ENCODE measurements at regions not wholly inside any gene's neighbourhood (a gene's known extent, or its start where the extent isn't known, plus 50 kb on each side); places are given as distances from the start of the nearest gene placed in this dataset.

DNA sequence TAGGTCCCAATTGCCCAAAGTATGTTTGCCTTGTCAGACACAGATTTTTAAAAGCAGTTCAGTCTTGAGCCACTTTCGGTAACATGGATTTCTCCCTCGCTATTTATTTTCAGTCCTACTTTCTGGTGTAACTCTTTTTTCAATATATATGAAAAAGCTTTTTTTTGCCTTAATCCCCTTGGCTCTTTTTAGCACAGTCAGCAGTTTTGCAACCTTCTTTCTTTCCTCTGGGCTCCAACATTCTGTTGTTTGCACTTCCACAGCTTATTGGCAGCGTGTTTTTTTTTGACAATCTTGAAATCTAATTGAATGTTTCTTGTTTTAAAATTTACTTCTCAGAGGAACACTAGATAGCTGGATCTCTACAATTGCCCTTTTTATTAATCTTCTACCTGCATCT, 429.3 kb upstream of the NBEA start:
- no peak for DNase-seq

DNA sequence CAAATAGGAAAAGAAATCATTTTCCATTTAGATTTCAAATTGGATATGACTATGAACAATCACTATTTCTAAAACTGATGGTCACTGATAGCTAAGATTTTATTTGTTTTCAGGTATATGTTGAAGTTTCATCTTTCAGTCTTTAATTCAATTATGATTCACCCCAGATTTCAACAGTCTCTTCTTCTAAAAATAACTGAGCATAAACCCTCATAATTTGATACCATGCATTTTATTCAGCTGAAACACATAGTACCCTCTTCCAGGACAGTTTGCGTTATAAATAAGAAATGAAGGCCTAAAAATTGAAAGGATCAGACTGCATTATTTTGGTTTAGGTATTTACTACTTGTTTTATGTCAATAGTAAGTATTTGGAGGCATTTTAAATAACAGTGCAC, 428.5 kb upstream of the NBEA start:
- no peak for DNase-seq

DNA sequence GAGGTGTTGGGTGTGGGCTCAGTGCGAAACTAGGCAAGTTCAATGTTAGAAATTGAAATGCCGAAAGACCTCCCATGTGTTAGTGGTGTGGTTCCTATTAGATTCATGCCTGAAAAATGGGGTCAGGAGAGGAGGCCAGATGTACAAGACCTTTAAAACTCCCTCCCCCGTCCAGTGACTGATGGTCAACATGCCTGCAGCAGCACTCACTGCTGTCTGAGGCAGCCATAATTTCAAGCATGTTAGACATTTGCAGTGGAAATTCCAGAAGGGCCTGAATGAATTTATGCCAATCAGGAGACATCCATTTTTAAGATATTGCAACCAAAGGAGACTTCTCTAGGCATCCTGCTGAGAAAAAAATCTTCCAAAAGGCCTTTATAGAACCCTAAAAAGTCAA, 426.9 kb upstream of the NBEA start:
- no peak for DNase-seq

DNA sequence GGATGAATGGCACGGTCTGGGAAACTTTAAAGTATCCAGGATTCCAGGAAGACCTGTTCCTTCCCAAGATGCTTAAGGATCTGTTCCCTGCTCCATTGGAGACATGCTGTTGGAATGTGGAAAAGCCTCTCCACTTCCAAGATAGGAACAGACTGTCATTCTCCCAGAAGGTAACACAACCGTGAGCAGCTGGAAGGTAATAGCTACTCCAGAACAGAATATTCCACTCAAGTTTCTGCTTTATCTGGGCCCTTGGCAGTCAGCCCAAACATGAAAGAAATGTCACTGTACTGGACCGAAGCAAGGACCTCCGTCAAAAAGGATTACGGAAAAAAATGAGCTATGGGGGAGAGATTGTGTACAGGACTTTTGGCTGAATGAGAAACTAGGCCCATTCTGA, 420.9 kb upstream of the NBEA start:
- no peak for DNase-seq

DNA sequence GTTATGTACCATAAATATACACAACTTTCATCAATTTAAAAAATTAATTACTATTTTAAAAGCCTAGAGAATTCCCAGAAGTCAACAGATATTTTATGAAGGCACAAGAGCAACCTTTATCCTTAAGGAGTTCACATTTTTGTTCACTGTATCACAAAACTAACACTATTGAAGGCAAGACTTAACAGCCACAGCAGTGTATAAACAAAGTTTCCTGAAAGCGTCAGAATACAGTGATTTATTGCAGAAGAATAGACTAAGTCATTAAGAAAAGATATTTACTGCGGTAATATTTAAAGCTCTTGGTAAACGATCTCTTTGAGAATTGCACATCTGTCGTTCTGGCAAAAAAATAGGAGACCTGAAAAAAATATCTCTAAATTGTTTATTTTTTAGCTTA, 419.3 kb upstream of the NBEA start:
- DNase-seq, result no peak

DNA sequence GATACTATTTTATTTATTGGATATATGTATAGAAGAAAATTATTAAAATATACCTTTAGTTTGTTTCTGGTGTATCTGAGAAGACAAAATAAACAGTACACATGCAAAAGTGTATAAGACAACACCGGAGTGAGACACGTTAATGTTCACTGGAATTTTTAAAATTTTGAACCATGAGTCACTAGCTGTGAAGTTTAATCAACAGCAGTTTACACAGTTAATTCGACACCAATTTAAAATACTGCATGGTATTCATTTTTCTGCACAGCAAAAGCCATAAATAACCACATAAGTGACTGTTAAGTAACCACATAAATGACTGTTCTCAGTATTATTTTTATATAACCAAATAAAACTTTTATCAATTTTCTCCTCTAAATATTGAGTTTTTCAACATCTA, 418.7 kb upstream of the NBEA start:
- DNase-seq, result no peak

DNA sequence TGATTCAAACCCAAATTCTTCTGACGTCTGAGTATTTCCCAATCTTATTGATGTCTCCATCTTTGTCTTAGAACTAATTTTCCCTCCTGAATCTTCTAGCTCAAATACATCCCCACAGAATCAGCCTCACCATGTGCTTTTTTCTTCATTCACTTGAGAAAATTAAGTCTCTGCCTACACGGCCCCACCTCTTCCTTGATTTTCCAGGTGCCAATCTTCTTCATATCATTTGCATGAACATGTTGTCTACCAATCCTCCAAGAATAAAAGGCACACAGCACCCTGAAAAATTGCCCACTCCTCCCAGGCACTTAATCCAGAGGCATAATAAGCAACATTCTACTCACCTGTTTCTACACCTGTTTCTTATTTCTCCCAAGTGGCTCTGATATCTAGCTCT, 408.1 kb upstream of the NBEA start:
- DNase-seq, result no peak

DNA sequence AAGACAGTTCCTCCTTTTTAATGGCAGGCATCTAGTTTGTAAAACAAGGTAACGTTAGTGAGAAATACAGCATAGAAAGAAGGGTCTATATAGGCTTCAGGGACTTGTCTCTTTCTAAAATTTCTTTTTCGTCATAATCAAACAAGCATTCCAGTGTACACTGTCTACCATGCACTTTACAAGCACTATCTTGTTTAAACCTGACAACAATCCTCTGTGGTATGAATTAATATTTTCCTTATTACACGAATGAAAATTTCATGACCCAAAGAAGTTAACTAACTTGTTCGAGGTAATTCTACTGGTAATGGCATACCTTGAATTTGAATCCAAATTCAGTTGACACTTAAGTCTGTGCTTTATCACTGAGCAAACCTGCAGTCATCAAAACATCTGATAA, 399.7 kb upstream of the NBEA start:
- DNase-seq, result no peak

DNA sequence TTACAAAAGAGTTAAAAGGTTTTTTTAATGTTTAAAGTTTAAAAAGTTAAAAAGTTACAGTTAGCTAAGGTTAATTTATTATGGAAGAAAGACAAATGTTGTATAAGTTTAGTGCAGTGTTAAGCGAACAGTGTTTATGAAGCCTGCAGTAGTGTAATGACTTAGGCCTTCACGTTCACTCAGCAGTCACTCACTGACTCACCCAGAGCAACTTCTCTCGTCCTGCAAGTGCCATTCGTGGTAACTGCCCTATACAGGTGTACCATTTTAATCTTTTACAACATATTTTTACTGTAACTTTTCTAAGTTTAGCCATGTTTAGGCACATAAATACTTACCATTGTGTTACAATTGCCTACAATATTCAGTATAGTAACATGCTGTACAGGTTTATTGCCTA, 398.2 kb upstream of the NBEA start:
- DNase-seq, result no peak

DNA sequence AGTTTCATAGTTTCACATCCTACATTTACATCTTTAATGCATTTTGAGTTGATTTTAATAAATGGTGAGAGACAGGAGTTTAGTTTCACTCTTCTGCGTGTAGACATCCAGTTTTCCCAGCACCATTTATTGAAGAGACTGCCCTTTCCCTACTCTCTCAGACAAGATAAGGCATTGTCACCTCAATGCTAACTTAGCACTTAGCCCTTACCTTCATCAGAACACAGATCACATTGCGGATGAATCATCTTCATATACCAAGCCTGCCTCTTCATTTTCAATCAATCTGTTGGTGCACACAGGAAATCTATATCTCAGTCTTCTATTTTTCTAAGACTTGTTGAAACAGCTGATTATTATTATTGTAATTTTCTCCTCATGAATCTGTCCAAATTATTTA, 396.6 kb upstream of the NBEA start:
- no peak for DNase-seq

DNA sequence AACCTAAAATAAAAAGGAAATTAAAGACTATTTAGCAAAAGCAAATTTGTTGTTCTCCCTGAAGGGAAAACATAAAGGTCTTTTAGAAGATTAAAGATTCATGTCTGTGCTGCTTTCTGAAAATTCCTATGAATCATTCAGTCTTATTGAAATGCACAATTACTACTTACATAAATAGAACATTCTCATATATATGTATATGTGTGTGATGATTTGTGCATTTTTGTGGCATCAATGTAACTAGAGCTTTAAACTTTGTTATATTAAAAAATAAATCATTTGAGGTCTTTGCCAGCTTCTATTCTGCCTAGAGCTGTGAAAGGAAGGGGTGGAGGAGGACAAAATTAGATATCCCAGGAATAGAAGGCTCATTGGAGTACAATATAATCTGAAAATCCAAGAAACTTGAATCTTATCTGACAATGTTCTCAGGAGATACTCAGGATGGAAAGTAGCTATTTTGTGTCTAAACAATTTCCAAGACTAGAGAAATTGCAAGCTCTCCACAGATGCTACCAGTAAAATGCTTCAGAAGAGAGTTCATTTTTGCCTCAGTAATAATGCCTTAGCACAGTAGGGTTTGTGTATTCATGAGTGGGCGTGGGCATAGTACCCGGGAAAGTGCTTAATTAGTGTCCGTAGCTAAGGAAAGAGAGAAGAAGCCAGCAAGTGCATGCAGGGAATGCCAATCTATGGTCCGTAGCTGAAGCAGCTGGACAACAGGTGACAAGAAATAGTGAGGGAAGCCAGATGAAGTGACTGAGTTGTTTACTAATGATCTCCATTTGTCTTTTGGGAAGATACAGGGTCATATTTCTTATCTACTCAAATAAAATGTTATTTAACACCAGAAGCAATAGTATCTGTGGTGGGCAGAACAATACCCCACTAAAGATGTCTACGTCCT, 395.5 kb upstream of the NBEA start:
- DNase-seq, result no peak

DNA sequence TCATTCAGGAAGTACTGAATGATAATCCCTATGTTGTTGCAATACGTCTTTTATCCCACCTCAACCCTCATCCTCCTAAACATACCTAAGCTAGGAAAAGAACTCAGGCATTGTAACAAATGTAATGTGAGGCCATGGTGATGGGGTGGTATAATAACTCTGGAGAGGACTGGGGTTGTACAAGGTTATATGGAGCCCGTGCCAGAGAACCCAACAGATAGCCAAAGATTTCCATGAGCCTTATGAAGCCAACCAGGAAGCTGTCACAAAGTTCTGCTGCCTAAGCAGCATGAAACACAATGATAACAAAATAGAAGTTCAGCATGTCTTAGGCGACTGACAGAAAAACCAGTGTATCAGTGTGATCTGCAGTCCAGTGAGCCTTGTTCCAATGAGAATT, 394.1 kb upstream of the NBEA start:
- DNase-seq, result no peak

DNA sequence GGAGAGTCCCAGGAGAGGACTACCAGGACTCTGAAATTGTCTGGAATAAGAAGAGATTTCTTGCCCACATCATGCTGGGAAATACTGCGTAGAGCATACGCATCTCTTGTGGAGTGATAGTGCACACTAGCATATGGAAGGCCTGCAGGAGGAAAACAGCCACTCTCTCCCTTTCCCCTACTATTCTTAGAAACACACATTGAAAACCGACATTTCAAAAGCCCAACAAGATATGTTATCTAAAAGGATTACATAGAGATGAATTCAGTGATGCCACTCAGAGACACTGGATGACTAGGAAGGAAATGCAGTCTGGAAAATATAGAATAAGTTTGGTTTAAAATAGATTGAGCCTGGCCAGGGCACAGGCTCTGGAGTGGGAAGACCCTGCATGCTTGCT, 388.7 kb upstream of the NBEA start:
- DNase-seq, result no peak

DNA sequence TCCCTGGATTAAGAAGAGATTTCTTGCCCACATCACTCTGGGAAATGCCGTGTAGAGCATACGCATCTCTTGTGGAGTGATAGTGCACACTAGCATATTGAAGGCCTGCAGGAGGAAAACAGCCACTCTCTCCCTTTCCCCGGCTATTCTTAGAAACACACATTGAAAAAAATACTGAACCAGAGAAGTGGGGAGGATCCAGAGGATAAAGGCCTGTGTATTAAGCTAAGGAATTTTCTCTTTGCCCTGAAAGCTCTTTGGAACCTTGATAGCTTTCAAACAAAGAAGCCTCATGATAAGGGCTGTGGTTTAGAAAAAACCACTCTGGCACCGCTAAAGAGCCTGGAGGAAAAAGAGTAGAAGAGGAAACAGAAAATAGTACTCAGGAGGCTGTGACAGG, 386.1 kb upstream of the NBEA start:
- DNase-seq, result no peak

DNA sequence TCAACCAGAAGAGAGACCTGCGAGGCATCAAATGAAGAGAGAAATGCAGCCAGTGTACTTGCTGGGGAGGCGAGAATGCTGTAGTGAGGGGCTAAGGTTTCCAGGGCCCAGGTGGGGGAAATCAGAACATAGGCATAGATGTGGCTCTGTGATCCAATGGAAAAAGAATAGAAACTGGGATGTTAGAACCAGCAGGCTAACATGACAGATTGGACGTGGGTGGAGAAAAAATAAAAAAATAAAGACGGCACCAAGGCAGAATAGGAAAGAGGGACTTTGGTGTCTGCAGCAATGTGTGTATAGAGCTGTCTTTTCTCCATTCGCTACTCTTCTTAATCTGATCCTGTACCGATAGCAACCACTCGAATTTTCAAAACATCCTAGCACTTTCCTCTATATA, 381.0 kb upstream of the NBEA start:
- DNase-seq, result no peak

DNA sequence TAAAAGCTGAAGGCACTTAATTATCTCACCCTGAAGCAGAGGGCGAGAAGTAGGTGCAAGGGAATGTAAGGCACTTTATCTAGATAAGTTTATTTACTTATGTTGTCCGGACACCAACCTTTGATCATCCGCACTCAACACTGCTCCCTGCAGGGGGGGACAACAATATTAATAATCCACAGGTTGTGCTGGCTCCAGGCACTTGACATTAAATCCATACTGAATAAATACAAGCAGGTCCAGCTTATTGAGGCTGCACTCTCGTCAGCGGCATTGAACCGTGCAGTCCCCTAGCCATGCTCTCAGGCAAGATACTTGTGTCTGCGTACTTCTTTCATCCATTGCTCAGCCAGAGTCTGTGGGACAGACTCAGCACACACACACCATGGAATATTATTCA, 374.5 kb upstream of the NBEA start:
- DNase-seq, result no peak

DNA sequence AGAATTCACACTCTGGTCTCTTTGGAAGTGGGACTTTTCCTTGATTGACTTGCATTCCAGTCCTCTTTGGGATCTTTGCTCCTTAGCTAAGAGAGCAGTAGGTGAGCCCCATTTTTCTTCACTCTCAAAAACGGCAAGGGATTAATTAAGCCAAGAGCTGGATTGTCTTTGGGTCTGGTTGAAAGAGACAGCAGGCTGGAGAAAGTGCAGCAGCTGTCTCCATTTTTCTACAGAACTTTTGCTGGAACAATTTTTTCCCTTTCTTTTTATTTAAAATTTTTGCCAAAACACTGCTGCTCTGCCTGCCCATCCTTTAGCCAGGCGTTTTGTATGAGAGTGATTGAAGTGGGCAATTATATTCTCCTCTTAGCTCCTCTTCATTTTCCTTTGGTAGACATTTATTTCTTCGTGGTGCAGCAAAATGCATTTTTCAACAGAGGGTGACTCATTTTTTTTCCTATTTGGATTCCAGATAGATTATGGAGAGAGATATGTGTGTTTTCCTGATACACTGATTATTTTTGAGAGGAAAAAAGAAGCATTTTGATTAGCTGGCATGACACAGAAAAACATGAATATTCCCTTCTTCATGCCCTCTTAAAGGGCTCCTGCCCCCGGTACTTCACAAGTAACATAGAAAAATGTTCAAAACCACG, 371.2 kb upstream of the NBEA start:
- no peak for DNase-seq

DNA sequence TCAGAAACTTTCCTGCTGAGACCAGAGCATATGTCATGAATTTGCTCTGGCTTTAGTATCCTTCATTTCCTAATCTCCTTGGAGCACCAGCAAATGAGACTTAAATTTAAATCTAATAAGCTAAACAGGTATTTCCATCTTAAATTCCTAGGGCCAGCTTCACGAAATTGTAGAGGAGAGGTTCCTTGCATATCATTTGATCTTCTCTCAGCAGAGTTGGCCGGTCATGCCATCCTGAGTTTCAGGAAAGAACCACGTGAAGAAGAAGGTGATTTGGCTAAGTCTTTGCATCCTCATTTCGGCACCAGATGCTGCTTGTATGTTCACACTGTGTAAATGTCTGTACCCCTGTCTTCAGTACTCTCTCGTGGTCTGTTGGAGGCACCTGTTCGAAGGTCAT, 370.4 kb upstream of the NBEA start:
- no peak for DNase-seq

DNA sequence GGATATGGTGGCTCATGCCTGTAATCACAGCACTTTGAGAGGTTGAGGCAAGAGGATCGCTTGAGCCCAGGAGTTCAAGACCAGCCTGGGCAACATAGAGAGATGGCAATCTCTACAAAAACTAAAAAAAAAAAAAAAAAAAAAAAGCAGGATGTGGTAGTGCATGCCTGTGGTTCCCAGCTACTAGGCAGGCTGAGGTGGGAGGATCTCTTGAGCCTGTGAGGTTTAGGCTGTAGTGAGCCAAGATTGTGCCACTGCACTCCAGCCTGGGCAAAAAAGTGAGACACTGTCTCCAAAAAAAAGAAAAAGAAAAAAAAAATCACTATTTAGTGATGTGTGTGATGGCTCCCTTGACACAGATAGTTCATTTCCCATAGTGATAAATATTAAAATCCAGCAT, 365.0 kb upstream of the NBEA start:
- DNase-seq, result no peak

DNA sequence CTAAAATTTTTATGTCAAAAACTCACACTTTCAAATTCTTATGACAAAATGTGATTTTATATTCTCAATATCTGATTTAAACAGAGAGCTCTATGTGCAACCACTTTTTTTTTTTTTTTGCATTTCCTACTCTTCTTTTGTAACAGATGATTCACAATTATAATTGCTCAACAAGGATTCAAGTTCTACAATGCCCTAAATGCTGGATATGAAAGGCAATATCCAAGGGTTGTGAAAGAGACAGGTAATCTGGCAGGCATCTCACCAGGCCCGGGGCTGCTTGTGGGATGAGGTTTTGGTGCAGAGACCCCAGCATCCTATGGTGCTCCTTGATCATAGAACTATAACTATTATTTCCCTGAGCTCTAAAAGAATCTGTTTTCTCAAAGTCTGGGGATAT, 363.6 kb upstream of the NBEA start:
- DNase-seq, result no peak

DNA sequence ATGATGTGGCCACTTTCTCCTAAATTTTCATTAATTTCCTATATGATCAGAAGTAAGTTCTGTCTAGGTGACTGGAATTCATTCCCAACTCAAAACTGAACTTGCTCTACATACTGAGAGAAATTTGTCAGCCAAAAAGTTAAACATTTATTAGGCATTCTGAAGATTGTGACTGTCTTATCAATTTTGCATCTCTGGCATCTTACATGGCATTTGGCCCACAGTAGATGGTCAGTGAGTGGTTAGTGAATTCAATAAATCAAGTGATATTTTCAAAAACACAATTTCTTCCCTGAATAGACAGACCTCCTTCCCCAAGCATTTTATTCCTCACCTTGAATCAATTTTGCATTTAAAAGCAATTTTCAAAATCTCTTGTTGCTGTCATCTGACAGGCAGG, 363.2 kb upstream of the NBEA start:
- no peak for DNase-seq

DNA sequence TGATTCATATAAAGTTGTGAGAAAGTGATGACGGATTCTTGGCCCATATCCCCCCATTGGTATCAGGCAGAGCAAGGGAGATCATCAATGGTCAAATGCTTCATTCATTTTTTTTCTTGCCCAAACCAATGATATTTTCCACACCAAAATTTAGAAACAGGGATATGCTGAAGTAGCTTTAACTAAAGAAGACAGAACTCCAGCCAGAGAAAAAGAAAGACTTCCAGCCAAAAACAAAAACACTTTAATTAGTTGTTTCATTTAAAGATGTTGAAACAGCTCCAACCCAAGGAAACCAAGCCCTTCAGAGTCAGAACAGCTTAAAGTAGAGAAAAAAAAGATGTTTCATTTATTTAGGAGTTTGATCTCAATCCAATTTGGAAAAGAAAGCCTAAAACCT, 358.9 kb upstream of the NBEA start:
- no peak for DNase-seq

DNA sequence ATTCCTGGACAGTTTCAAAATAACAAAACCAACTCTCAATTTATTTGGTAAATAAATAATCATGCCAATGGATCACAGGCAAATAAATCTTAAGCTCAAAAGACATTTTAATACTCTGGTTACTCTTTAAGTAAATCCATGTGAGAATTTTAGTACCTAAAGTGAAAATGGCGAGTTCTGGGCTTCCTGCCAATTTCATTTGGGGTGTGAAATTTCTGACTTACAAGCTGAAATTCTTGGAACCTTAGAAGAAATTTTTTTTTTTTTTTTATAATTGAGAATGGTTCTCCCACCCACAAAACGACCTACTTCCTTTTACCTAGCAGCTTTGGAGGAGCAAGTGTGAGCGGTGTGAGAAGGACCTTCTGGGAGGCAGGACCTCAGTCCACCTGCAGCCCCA, 354.5 kb upstream of the NBEA start:
- DNase-seq, result no peak

DNA sequence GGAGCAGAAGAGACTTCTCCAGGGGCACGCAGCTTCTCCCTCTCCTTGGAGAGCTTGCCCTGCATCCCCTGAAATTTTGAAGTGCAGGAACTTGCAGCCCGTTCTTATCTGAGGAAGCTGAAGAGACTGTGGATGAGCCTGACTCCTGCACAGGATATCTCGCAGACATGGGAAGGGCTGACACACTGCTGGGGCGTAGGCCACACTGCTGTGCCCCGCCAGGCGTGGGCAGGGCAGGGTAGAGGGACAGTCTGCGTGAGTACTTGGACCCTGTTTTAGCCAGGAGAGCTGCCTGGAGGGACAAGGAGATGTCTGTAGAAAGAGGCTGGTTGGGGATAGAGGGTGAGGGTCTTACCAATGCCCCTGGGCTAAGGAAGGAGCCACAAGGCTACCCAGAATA, 353.7 kb upstream of the NBEA start:
- no peak for DNase-seq

DNA sequence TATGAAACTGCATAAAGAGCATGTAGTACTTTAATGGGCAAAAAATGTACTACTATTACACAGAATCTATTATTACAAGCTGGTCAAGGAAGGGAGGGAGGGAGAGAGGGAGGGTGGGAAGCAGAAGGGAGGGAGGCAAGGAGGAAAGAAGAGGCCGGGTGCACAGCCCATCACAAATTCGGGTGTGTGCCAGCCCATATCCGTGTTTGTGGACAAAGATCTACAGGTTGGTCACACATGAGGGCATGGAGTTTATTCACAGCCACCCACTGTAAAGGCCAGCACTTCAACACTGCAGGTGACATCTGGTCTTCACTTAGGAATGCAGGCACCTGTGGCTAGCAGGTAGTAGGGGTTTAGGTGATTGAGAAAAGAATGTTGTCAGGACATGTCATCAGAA, 352.5 kb upstream of the NBEA start:
- DNase-seq, result no peak

All from NCI-H146 (cell line).